MM.1S (cell line): ENCODE measurements at regions not wholly inside any gene's neighbourhood (a gene's known extent, or its start where the extent isn't known, plus 50 kb on each side); places are given as distances from the start of the nearest gene placed in this dataset.

ENCODE experiments used
- CTCF ChIP-seq: fragments of 300-600 bp; sonication (generic); IDR thresholded peaks from 2 replicates; pipeline ENCODE4 v1.5.1; 2016; ENCODE audit warnings: antibody characterized with exemption, low read length, mixed read lengths
- EZH2phosphoT487 ChIP-seq: fragments of 300-600 bp; sonication (generic); IDR thresholded peaks from 2 replicates; pipeline ENCODE4 v1.6.1; 2018; ENCODE audit warnings: antibody characterized with exemption, low read length

DNA sequence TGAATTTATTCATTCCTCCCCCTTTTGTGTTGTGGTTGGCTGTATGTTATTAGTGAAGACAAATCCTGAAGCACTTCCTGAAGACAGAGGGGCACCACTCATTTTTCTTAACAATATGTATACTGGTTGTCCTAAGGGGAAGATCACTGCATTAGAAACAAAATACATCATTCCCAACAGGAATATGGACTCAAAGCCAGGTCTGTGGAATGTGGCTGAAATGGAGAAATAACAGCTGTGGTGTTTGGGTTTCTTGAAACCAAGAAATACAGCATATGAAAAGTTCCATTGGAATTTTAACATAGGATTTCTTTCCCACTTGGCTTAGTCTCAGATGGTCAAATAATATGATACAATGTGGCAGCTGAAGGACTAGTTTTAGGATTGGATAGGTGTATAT lies 267.6 kb downstream of the KCNE4 start:
- TF ChIP-seq CTCF (no peak), EZH2phosphoT487 (no peak)
